ENCODE measurements at regions not wholly inside any gene's neighbourhood (a gene's known extent, or its start where the extent isn't known, plus 50 kb on each side); places are given as distances from the start of the nearest gene placed in this dataset.

- Histone ChIP-seq H3K27me3 (ENCODE audit: control insufficient read depth, insufficient read depth, low read length) (no peaks in the 10 kb centered on the region), H3K36me3 (ENCODE audit: control insufficient read depth, insufficient read depth, low read length) (no peaks in the 10 kb centered on the region), H3K4me1 (ENCODE audit: control insufficient read depth, insufficient read depth, low read length) (peaks cover 2% of the 10 kb centered on the region; the same call in 1 of the 2 replicates), H3K4me3 (ENCODE audit: low read length) (no peak overlapping the region), H3K9me3 (ENCODE audit: control insufficient read depth, insufficient read depth, low read length) (no peaks in the 10 kb centered on the region), H3K27ac (ENCODE audit: low read length) (no peak overlapping the region)
- WGBS (ENCODE audit: insufficient coverage, insufficient read length): no CpG with 5 or more reads among the region's 4 CpGs
- DNase-seq (ENCODE audit: low read depth, low spot score): no peak
Measured at GRCh38 chr20:60509407-60509806, 551.2 kb downstream of the CDH26 start.

- H3K4me1 ChIP-seq (ENCODE audit: control insufficient read depth, insufficient read depth, low read length): peaks cover 2% of the 10 kb centered on the region; the same call in 1 of the 2 replicates
- H3K27me3 ChIP-seq (ENCODE audit: control insufficient read depth, insufficient read depth, low read length): no peaks in the 10 kb centered on the region
- DNase-seq (ENCODE audit: low read depth, low spot score): no peak
- H3K27ac ChIP-seq (ENCODE audit: low read length): no peak overlapping the region
- no CpG with 5 or more reads among the region's 4 CpGs for WGBS (ENCODE audit: insufficient coverage, insufficient read length)
- H3K36me3 ChIP-seq (ENCODE audit: control insufficient read depth, insufficient read depth, low read length): no peaks in the 10 kb centered on the region
- no peaks in the 10 kb centered on the region for H3K9me3 ChIP-seq (ENCODE audit: control insufficient read depth, insufficient read depth, low read length)
- H3K4me3 ChIP-seq (ENCODE audit: low read length): no peak overlapping the region
Measured at GRCh38 chr20:60510356-60510755, 552.1 kb downstream of the CDH26 start.

- Histone ChIP-seq H3K27me3 (ENCODE audit: control insufficient read depth, insufficient read depth, low read length) (no peaks in the 10 kb centered on the region), H3K36me3 (ENCODE audit: control insufficient read depth, insufficient read depth, low read length) (no peaks in the 10 kb centered on the region), H3K4me1 (ENCODE audit: control insufficient read depth, insufficient read depth, low read length) (peaks cover 2% of the 10 kb centered on the region; the same call in 1 of the 2 replicates), H3K4me3 (ENCODE audit: low read length) (no peak overlapping the region), H3K9me3 (ENCODE audit: control insufficient read depth, insufficient read depth, low read length) (no peaks in the 10 kb centered on the region), H3K27ac (ENCODE audit: low read length) (no peak overlapping the region)
- WGBS (ENCODE audit: insufficient coverage, insufficient read length): no CpG with 5 or more reads among the region's 4 CpGs
- DNase-seq (ENCODE audit: low read depth, low spot score): peak; percentile 22
Measured at GRCh38 chr20:60512443-60512842, 554.2 kb downstream of the CDH26 start.

GRCh38 chr20:60513141-60513540, 554.9 kb downstream of the CDH26 start:
- Histone ChIP-seq H3K9me3 (ENCODE audit: control insufficient read depth, insufficient read depth, low read length) (no peaks in the 10 kb centered on the region), H3K4me1 (ENCODE audit: control insufficient read depth, insufficient read depth, low read length) (peaks cover 2% of the 10 kb centered on the region; the same call in 1 of the 2 replicates), H3K36me3 (ENCODE audit: control insufficient read depth, insufficient read depth, low read length) (no peaks in the 10 kb centered on the region), H3K27me3 (ENCODE audit: control insufficient read depth, insufficient read depth, low read length) (no peaks in the 10 kb centered on the region), H3K27ac (ENCODE audit: low read length) (no peak overlapping the region), H3K4me3 (ENCODE audit: low read length) (no peak overlapping the region)
- no CpG with 5 or more reads among the region's 3 CpGs for WGBS (ENCODE audit: insufficient coverage, insufficient read length)
- DNase-seq (ENCODE audit: low read depth, low spot score): no peak

GRCh38 chr20:60516442-60516841, 558.2 kb downstream of the CDH26 start:
- no peaks in the 10 kb centered on the region for H3K9me3 ChIP-seq (ENCODE audit: control insufficient read depth, insufficient read depth, low read length)
- H3K27me3 ChIP-seq (ENCODE audit: control insufficient read depth, insufficient read depth, low read length): no peaks in the 10 kb centered on the region
- WGBS (ENCODE audit: insufficient coverage, insufficient read length): no CpG with 5 or more reads among the region's 2 CpGs
- DNase-seq (ENCODE audit: low read depth, low spot score): no peak
- H3K27ac ChIP-seq (ENCODE audit: low read length): no peak overlapping the region
- peaks cover 2% of the 10 kb centered on the region; the same call in 1 of the 2 replicates for H3K4me1 ChIP-seq (ENCODE audit: control insufficient read depth, insufficient read depth, low read length)
- H3K4me3 ChIP-seq (ENCODE audit: low read length): no peak overlapping the region
- H3K36me3 ChIP-seq (ENCODE audit: control insufficient read depth, insufficient read depth, low read length): no peaks in the 10 kb centered on the region

GRCh38 chr20:60518022-60518421, 559.8 kb downstream of the CDH26 start:
- peaks cover under 1% of the 10 kb centered on the region; the same call in 1 of the 2 replicates for H3K4me1 ChIP-seq (ENCODE audit: control insufficient read depth, insufficient read depth, low read length)
- H3K36me3 ChIP-seq (ENCODE audit: control insufficient read depth, insufficient read depth, low read length): no peaks in the 10 kb centered on the region
- no peaks in the 10 kb centered on the region for H3K9me3 ChIP-seq (ENCODE audit: control insufficient read depth, insufficient read depth, low read length)
- no peak overlapping the region for H3K4me3 ChIP-seq (ENCODE audit: low read length)
- H3K27me3 ChIP-seq (ENCODE audit: control insufficient read depth, insufficient read depth, low read length): no peaks in the 10 kb centered on the region
- no CpG with 5 or more reads among the region's 1 CpG for WGBS (ENCODE audit: insufficient coverage, insufficient read length)
- no peak overlapping the region for H3K27ac ChIP-seq (ENCODE audit: low read length)
- DNase-seq (ENCODE audit: low read depth, low spot score): no peak

- Histone ChIP-seq H3K4me1 (ENCODE audit: control insufficient read depth, insufficient read depth, low read length) (no peaks in the 10 kb centered on the region), H3K9me3 (ENCODE audit: control insufficient read depth, insufficient read depth, low read length) (no peaks in the 10 kb centered on the region), H3K27ac (ENCODE audit: low read length) (no peak overlapping the region), H3K27me3 (ENCODE audit: control insufficient read depth, insufficient read depth, low read length) (no peaks in the 10 kb centered on the region), H3K36me3 (ENCODE audit: control insufficient read depth, insufficient read depth, low read length) (no peaks in the 10 kb centered on the region), H3K4me3 (ENCODE audit: low read length) (no peak overlapping the region)
- DNase-seq (ENCODE audit: low read depth, low spot score): no peak
- WGBS (ENCODE audit: insufficient coverage, insufficient read length): no CpG with 5 or more reads among the region's 2 CpGs
Measured at GRCh38 chr20:60525397-60525796, 567.2 kb downstream of the CDH26 start.

GRCh38 chr20:60527656-60528055, 569.4 kb downstream of the CDH26 start:
- WGBS (ENCODE audit: insufficient coverage, insufficient read length): no CpG with 5 or more reads among the region's 7 CpGs
- Histone ChIP-seq H3K27ac (ENCODE audit: low read length) (no peak overlapping the region), H3K4me3 (ENCODE audit: low read length) (no peak overlapping the region), H3K9me3 (ENCODE audit: control insufficient read depth, insufficient read depth, low read length) (no peaks in the 10 kb centered on the region), H3K4me1 (ENCODE audit: control insufficient read depth, insufficient read depth, low read length) (no peaks in the 10 kb centered on the region), H3K36me3 (ENCODE audit: control insufficient read depth, insufficient read depth, low read length) (no peaks in the 10 kb centered on the region), H3K27me3 (ENCODE audit: control insufficient read depth, insufficient read depth, low read length) (no peaks in the 10 kb centered on the region)
- no peak for DNase-seq (ENCODE audit: low read depth, low spot score)

- Histone ChIP-seq H3K27me3 (ENCODE audit: control insufficient read depth, insufficient read depth, low read length) (no peaks in the 10 kb centered on the region), H3K4me3 (ENCODE audit: low read length) (no peak overlapping the region), H3K4me1 (ENCODE audit: control insufficient read depth, insufficient read depth, low read length) (no peaks in the 10 kb centered on the region), H3K9me3 (ENCODE audit: control insufficient read depth, insufficient read depth, low read length) (no peaks in the 10 kb centered on the region), H3K36me3 (ENCODE audit: control insufficient read depth, insufficient read depth, low read length) (no peaks in the 10 kb centered on the region), H3K27ac (ENCODE audit: low read length) (no peak overlapping the region)
- DNase-seq (ENCODE audit: low read depth, low spot score): no peak
- no CpG with 5 or more reads among the region's 5 CpGs for WGBS (ENCODE audit: insufficient coverage, insufficient read length)
Measured at GRCh38 chr20:60528141-60528540, 569.9 kb downstream of the CDH26 start.

- Histone ChIP-seq H3K4me3 (ENCODE audit: low read length) (no peak overlapping the region), H3K27ac (ENCODE audit: low read length) (no peak overlapping the region), H3K36me3 (ENCODE audit: control insufficient read depth, insufficient read depth, low read length) (no peaks in the 10 kb centered on the region), H3K9me3 (ENCODE audit: control insufficient read depth, insufficient read depth, low read length) (no peaks in the 10 kb centered on the region), H3K4me1 (ENCODE audit: control insufficient read depth, insufficient read depth, low read length) (no peaks in the 10 kb centered on the region), H3K27me3 (ENCODE audit: control insufficient read depth, insufficient read depth, low read length) (no peaks in the 10 kb centered on the region)
- no CpG with 5 or more reads among the region's 5 CpGs for WGBS (ENCODE audit: insufficient coverage, insufficient read length)
- DNase-seq (ENCODE audit: low read depth, low spot score): no peak
Measured at GRCh38 chr20:60529149-60529548, 570.9 kb downstream of the CDH26 start.

GRCh38 chr20:60535211-60535610, 577.0 kb downstream of the CDH26 start:
- Histone ChIP-seq H3K9me3 (ENCODE audit: control insufficient read depth, insufficient read depth, low read length) (no peaks in the 10 kb centered on the region), H3K36me3 (ENCODE audit: control insufficient read depth, insufficient read depth, low read length) (no peaks in the 10 kb centered on the region), H3K4me1 (ENCODE audit: control insufficient read depth, insufficient read depth, low read length) (no peaks in the 10 kb centered on the region; the same call in 1 of the 2 replicates), H3K4me3 (ENCODE audit: low read length) (no peak overlapping the region), H3K27ac (ENCODE audit: low read length) (no peak overlapping the region), H3K27me3 (ENCODE audit: control insufficient read depth, insufficient read depth, low read length) (no peaks in the 10 kb centered on the region)
- no CpG with 5 or more reads among the region's 3 CpGs for WGBS (ENCODE audit: insufficient coverage, insufficient read length)
- no peak for DNase-seq (ENCODE audit: low read depth, low spot score)
